ENCODE measurements at regions not wholly inside any gene's neighbourhood (a gene's known extent, or its start where the extent isn't known, plus 50 kb on each side); places are given as distances from the start of the nearest gene placed in this dataset.
A peak's percentile ranks its signal among the peaks of the same experiment; 100 is the strongest.
"Not testable (repeated sequence)": the region's sequence is repeated elsewhere in the genome, so short reads cannot be mapped to it uniquely, and the experiment has no call there.

GRCh38 chr5:1608336-1608735, 84.6 kb upstream of the LPCAT1 start:
- H3K27ac Mint-ChIP-seq, DNase-seq, H3K4me3 Mint-ChIP-seq, H3K9me3 Mint-ChIP-seq, H3K27me3 Mint-ChIP-seq: not testable (repeated sequence)
- Mint-ChIP-seq H3K4me1 (ENCODE audit: low read depth) (peaks cover 20% of the 10 kb centered on the region), H3K36me3 (ENCODE audit: low read depth) (peaks cover 14% of the 10 kb centered on the region)

GRCh38 chr5:1606951-1607350, 83.2 kb upstream of the LPCAT1 start:
- not testable (repeated sequence) for DNase-seq, H3K27me3 Mint-ChIP-seq, H3K9me3 Mint-ChIP-seq, H3K27ac Mint-ChIP-seq, H3K4me3 Mint-ChIP-seq
- H3K36me3 Mint-ChIP-seq (ENCODE audit: low read depth) = peaks cover 11% of the 10 kb centered on the region
- peaks cover 20% of the 10 kb centered on the region for H3K4me1 Mint-ChIP-seq (ENCODE audit: low read depth)

DNA sequence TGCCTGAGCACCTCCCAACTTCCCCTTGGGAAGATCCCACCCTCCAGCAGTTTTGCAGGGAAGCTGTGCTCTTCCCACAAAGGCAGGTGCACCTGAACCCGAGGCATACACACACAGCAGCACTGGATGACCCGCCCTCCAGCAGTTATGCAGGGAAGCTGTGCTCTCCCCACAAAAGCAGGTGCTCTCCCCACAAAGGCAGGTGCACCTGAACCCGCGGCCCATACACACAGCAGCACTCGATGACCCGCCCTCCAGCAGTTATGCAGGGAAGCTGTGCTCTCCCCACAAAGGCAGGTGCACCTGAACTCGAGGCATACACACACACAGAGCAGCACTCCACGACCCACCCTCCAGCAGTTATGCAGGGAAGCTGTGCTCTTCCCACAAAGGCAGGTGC, 80.2 kb upstream of the LPCAT1 start:
- peaks cover 26% of the 10 kb centered on the region for H3K4me1 Mint-ChIP-seq (ENCODE audit: low read depth)
- H3K36me3 Mint-ChIP-seq (ENCODE audit: low read depth); H3K27me3 Mint-ChIP-seq; H3K9me3 Mint-ChIP-seq; H3K4me3 Mint-ChIP-seq; H3K27ac Mint-ChIP-seq; DNase-seq: not testable (repeated sequence)

DNA sequence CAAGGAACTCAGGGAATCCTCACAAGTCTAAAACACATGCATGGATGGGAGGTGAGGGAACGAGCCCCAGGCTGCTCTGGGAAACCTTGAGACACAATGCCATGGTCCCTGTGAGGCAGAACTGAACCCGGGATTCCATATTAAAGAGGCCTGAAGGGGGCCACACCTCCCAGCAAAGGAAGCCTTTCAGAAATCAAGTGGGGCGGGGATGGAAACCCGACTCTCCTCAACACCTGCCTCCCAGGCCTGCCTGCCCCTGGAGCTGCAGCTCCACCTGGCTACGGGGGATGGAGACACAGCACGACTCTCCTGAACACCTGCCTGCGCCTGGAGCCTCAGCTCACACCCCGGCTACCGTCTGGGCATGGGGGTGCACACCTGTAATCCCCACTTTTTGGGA, 77.8 kb upstream of the LPCAT1 start:
- peaks cover 17% of the 10 kb centered on the region for H3K4me1 Mint-ChIP-seq (ENCODE audit: low read depth)
- H3K27ac Mint-ChIP-seq, H3K9me3 Mint-ChIP-seq, H3K4me3 Mint-ChIP-seq, DNase-seq, H3K27me3 Mint-ChIP-seq: not testable (repeated sequence)
- peaks cover 17% of the 10 kb centered on the region for H3K36me3 Mint-ChIP-seq (ENCODE audit: low read depth)

DNA sequence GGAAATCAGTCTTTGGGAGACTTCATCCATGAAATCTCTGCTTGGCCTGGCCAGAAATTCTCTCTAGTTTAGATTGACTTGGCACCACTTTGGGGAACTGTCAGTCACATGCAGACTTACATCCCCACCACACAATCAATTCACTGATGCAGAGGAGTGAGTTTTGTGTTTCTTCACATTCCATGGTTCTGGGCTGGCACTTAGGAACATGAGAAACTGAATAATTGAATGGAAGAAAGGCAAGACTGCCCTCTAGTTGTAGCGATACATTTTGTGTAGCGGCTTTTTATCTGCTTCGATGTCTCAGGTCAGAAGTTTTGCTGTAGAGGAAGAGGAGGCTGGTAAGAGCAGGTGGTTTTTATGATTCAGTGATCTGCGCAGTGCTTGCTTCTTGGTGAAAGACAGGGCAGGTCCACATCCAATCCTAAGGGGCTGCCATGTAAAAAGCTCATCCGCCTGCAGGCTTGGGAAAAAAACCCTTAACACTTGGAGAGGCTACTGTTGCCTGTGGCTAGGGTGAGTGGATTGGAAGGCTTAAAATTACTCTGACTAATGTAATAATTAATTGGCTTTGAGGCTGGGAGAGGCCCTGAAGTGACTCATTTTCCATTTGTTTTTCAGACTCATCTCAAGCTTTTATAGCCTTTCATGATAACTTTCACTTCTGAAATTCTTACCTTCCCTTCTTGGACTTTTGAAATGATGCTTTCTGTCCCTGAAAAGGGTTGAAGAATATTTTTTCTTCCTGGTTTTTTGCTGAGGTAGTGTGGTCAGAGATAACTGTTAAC, 75.4 kb upstream of the LPCAT1 start:
- H3K27ac Mint-ChIP-seq = peak overlapping the region; percentile 65
- peaks cover 19% of the 10 kb centered on the region for H3K4me1 Mint-ChIP-seq (ENCODE audit: low read depth)
- not testable (repeated sequence) for H3K27me3 Mint-ChIP-seq, DNase-seq, H3K9me3 Mint-ChIP-seq, H3K4me3 Mint-ChIP-seq
- H3K36me3 Mint-ChIP-seq (ENCODE audit: low read depth) = peaks cover 17% of the 10 kb centered on the region

DNA sequence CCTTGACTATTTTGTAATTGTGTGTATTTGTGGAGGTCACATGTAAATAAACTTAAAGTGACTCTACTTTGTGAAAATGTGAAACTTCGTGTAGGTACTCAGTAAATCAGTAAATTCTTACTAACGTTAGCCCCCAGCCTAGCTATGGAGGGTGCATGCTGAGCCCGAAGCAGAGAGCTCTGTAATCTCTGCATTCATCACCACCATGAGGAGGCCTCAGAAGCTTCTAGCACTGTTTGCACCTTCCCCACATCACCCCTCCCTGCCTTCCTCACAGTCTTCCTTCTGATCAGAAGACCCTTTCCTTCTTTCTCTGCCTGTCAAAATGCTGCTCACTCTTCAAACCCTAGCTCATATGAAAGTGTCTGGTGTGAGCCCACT, 73.3 kb upstream of the LPCAT1 start:
- not testable (repeated sequence) for H3K9me3 Mint-ChIP-seq, H3K27me3 Mint-ChIP-seq, H3K27ac Mint-ChIP-seq, H3K4me3 Mint-ChIP-seq, DNase-seq
- Mint-ChIP-seq H3K4me1 (ENCODE audit: low read depth) (peaks cover 25% of the 10 kb centered on the region), H3K36me3 (ENCODE audit: low read depth) (peaks cover 26% of the 10 kb centered on the region)

DNA sequence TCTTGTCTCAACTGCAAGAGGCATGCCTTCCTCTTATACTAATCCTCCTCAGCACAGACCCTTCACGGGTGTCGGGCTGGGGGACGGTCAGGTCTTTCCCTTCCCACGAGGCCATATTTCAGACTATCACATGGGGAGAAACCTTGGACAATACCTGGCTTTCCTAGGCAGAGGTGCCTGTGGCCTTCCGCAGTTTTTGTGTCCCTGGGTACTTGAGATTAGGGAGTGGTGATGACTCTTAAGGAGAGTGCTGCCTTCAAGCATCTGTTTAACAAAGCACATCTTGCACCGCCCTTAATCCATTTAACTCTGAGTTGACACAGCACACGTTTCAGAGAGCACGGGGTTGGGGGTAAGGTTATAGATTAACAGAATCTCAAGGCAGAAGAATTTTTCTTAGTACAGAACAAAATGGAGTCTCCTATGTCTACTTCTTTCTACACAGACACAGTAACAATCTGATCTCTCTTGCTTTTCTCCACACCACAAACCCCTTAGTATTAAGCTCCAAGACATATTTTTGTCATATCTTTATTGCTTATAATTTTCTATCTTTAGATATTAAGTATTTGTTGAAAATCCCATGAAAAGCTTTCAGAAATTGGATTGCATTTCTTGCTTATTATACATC, 72.8 kb upstream of the LPCAT1 start:
- not testable (repeated sequence) for H3K9me3 Mint-ChIP-seq, DNase-seq, H3K4me3 Mint-ChIP-seq, H3K27me3 Mint-ChIP-seq, H3K27ac Mint-ChIP-seq
- peaks cover 31% of the 10 kb centered on the region for H3K36me3 Mint-ChIP-seq (ENCODE audit: low read depth)
- H3K4me1 Mint-ChIP-seq (ENCODE audit: low read depth) = peaks cover 25% of the 10 kb centered on the region

DNA sequence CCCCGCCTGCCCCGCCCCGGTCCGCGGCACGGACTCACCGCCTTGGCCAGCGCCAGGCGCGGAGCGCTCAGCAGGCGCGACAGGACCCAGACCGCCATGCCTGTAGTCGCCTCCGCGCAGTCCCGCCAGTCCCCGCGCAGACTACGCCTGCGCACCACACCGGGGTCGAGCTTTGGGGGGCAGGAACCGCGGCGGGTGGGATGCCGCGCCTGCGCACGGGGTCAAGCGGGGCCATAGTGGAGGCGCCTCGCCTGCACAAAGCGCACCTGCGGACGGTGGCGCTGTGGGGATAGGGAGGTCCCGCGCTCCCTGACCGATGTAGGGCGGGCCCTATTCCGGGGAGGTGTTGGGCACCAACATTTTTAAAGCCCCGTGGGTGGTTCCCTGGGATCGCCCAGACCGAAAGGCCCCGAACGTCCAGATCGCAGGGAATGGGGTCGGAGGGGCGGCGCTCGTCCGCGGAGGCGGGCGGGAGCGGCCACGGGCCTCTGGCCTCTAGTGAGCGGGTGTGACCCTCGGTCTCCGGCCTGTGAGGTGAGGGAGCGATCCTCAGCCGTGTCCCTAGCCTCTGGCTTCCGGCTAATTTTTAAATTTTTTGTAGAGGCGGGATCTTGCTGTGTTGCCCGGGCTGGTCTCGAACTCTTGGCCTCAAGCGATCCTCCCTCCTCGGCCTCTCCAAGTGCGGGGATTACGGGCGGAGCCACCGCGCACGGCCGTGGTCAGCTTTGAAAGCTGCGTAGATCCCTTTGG, 70.8 kb upstream of the LPCAT1 start:
- H3K27me3 Mint-ChIP-seq = peaks cover 3% of the 10 kb centered on the region

GRCh38 chr5:1593903-1594356, 70.2 kb upstream of the LPCAT1 start:
- H3K27me3 Mint-ChIP-seq = peaks cover 3% of the 10 kb centered on the region
- peak overlapping the region; percentile 81 for H3K4me3 Mint-ChIP-seq
- H3K27ac Mint-ChIP-seq = peak overlapping the region; percentile 22
- peaks cover 15% of the 10 kb centered on the region for H3K4me1 Mint-ChIP-seq (ENCODE audit: low read depth)
- no peaks in the 10 kb centered on the region for H3K9me3 Mint-ChIP-seq
- no peak for DNase-seq
- H3K36me3 Mint-ChIP-seq (ENCODE audit: low read depth) = peaks cover 35% of the 10 kb centered on the region

More for the DNA sequence above, 70.8 kb upstream of the LPCAT1 start:
- Mint-ChIP-seq H3K27ac (peak overlapping the region; percentile 47), H3K36me3 (ENCODE audit: low read depth) (peaks cover 35% of the 10 kb centered on the region), H3K4me1 (ENCODE audit: low read depth) (peaks cover 21% of the 10 kb centered on the region), H3K4me3 (peak overlapping the region; percentile 81), H3K9me3 (no peaks in the 10 kb centered on the region)
- peak; percentile 86 for DNase-seq

- H3K27me3 Mint-ChIP-seq; DNase-seq; H3K4me1 Mint-ChIP-seq (ENCODE audit: low read depth); H3K27ac Mint-ChIP-seq; H3K9me3 Mint-ChIP-seq; H3K4me3 Mint-ChIP-seq: not testable (repeated sequence)
- H3K36me3 Mint-ChIP-seq (ENCODE audit: low read depth) = peaks cover 69% of the 10 kb centered on the region
Measured at GRCh38 chr5:1588071-1588694, 64.4 kb upstream of the LPCAT1 start.

DNA sequence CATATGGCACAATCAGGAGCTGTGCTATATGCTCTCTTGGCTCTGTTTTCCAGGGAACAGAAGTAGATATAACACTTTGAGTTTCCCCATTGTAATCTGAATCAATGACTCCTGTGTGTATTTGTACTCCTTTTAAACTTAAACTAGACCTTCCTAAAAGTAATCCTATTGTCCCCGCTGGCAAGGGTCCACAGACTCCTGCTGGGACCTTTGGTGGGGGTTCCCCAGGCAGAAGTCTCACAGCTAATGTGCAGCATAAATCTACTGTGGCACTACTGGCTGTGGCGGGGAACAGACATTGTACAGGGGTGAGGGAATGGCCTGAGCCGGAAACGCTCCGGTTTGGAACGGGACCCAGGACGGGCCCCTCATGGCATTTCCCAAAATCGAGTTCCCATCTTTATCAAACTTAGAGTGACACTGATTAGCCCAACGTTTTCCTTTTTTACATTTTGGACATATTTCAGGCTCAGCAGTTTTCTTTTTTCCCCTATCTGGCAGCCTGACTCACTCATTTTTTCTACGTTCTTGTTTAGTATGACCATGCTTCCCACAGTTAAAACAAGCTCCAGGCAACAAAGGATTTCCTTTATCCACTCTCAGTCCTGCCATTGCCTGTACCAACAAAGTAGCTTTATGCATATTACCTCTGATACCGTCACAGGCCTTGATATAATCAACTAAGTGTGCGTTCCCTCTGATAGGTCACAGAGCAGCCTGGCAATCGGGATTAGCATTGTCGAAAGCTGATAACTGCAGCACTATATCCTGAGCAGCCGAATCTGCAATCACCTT, 59.5 kb upstream of the LPCAT1 start:
- not testable (repeated sequence) for H3K27me3 Mint-ChIP-seq; H3K27ac Mint-ChIP-seq; H3K9me3 Mint-ChIP-seq; H3K4me3 Mint-ChIP-seq; DNase-seq; H3K4me1 Mint-ChIP-seq (ENCODE audit: low read depth)
- H3K36me3 Mint-ChIP-seq (ENCODE audit: low read depth) = peaks cover 66% of the 10 kb centered on the region

- H3K27ac Mint-ChIP-seq = not testable (repeated sequence)
- H3K36me3 Mint-ChIP-seq (ENCODE audit: low read depth) = peaks cover 54% of the 10 kb centered on the region
Measured at GRCh38 chr5:1579389-1579788, 55.6 kb upstream of the LPCAT1 start.

GRCh38 chr5:1576851-1577250, 53.1 kb upstream of the LPCAT1 start:
- not testable (repeated sequence) for H3K4me3 Mint-ChIP-seq; H3K27me3 Mint-ChIP-seq; DNase-seq; H3K9me3 Mint-ChIP-seq; H3K27ac Mint-ChIP-seq; H3K4me1 Mint-ChIP-seq (ENCODE audit: low read depth)
- peaks cover 64% of the 10 kb centered on the region for H3K36me3 Mint-ChIP-seq (ENCODE audit: low read depth)

More at GRCh38 chr5:1579389-1579788, 55.6 kb upstream of the LPCAT1 start:
- DNase-seq; H3K27me3 Mint-ChIP-seq; H3K9me3 Mint-ChIP-seq; H3K4me3 Mint-ChIP-seq; H3K4me1 Mint-ChIP-seq (ENCODE audit: low read depth): not testable (repeated sequence)
